Breast epithelium (tissue), 4 donors: ENCODE measurements at regions not wholly inside any gene's neighbourhood (a gene's known extent, or its start where the extent isn't known, plus 50 kb on each side); places are given as distances from the start of the nearest gene placed in this dataset.
"Not testable (repeated sequence)": the region's sequence is repeated elsewhere in the genome, so short reads cannot be mapped to it uniquely, and the experiment has no call there.

Experiments
- DNase-seq, 2 donors: peaks; one replicate each; pipeline ENCODE4 v3.0.0-alpha.2; 2019; ENCODE audit warnings: low spot score in 2 of 2
- H3K27ac ChIP-seq, 2 donors: fragments of 200-600 bp; sonication (generic) in 1 of 2; one replicate each; pipeline ENCODE4 v1.5.1; 2016 to 2019; ENCODE audit warnings: mild to moderate bottlenecking in 1 of 2
- H3K27me3 ChIP-seq, 2 donors: fragments of 200-600 bp; sonication (generic) in 1 of 2; one replicate each; pipeline versions ENCODE4 v1.5.1 to v1.6.0; 2017 to 2019; ENCODE audit warnings: control low read depth in 1 of 2, mild to moderate bottlenecking in 1 of 2
- H3K36me3 ChIP-seq: fragments of 200-600 bp; one replicate; pipeline ENCODE4 v1.5.1; 2019
- H3K4me1 ChIP-seq, 2 donors: fragments of 200-600 bp; sonication (generic); one replicate each; pipeline ENCODE4 v1.5.1; 2016 to 2019; ENCODE audit warnings: control low read depth in 1 of 2
- H3K4me3 ChIP-seq, 3 donors: fragments of 200-600 bp; sonication (generic); 1 replicate in 2 of 3; 2 replicates in 1 of 3; pipeline ENCODE4 v1.5.1; 2016 to 2019; ENCODE audit warnings: mild to moderate bottlenecking in 3 of 3, moderate library complexity in 2 of 3
- H3K9me3 ChIP-seq, 2 donors: fragments of 200-600 bp; sonication (generic) in 1 of 2; one replicate each; pipeline ENCODE4 v1.5.1; 2016 to 2019; ENCODE audit warnings: control low read depth in 1 of 2
- POLR2A ChIP-seq: fragments of 450-650 bp; IDR thresholded peaks from one replicate; pipeline ENCODE4 v1.6.1; 2016; ENCODE audit warnings: antibody characterized with exemption, mild to moderate bottlenecking, moderate library complexity
- POLR2AphosphoS5 ChIP-seq, 3 donors: sonication (generic); formaldehyde crosslinking; IDR thresholded peaks; one replicate each; pipeline ENCODE4 v1.6.1; 2017; ENCODE audit warnings: antibody characterized with exemption in 3 of 3
- intact Hi-C: fragments of 100-400 bp; cut with DNase I; formaldehyde crosslinking; loops from one replicate; pipeline ENCODE4 v1.15.1; 2023; ENCODE audit warnings: low total_unique reads
- TF ChIP-seq, protein P1 (sequence below), 3 donors: fragments of 450-650 bp; IDR thresholded peaks; one replicate each; pipeline ENCODE4 v1.5.1; 2016 to 2017; ENCODE audit warnings: antibody characterized with exemption in 3 of 3, mild to moderate bottlenecking in 3 of 3, moderate library complexity in 3 of 3

- no peaks in the 10 kb centered on the region for H3K27me3 ChIP-seq
- H3K4me3 ChIP-seq = no peak overlapping the region
- intact Hi-C loops = no loop called here
- DNase-seq = no peak
- TF ChIP-seq, protein P1, sequence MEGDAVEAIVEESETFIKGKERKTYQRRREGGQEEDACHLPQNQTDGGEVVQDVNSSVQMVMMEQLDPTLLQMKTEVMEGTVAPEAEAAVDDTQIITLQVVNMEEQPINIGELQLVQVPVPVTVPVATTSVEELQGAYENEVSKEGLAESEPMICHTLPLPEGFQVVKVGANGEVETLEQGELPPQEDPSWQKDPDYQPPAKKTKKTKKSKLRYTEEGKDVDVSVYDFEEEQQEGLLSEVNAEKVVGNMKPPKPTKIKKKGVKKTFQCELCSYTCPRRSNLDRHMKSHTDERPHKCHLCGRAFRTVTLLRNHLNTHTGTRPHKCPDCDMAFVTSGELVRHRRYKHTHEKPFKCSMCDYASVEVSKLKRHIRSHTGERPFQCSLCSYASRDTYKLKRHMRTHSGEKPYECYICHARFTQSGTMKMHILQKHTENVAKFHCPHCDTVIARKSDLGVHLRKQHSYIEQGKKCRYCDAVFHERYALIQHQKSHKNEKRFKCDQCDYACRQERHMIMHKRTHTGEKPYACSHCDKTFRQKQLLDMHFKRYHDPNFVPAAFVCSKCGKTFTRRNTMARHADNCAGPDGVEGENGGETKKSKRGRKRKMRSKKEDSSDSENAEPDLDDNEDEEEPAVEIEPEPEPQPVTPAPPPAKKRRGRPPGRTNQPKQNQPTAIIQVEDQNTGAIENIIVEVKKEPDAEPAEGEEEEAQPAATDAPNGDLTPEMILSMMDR (IDR thresholded peaks at IDR 0.05) = no peak
- TF ChIP-seq POLR2AphosphoS5 (IDR thresholded peaks at IDR 0.05) = no peak
- no peak for TF ChIP-seq POLR2A
- peaks cover under 1 to 9% of the 10 kb centered on the region in 2 donors for H3K9me3 ChIP-seq
- H3K4me1 ChIP-seq = no peaks in the 10 kb centered on the region
- H3K36me3 ChIP-seq = no peaks in the 10 kb centered on the region
- no peak overlapping the region for H3K27ac ChIP-seq
Observed at GRCh38 chr10:65284495-65285041, 1641.3 kb upstream of the LRRTM3 start.

- H3K4me1 ChIP-seq, intact Hi-C loops, H3K9me3 ChIP-seq, H3K4me3 ChIP-seq, H3K27ac ChIP-seq, H3K36me3 ChIP-seq, H3K27me3 ChIP-seq, DNase-seq: not testable (repeated sequence)
Observed at GRCh38 chr10:65285726-65286125, 1640.1 kb upstream of the LRRTM3 start.

GRCh38 chr10:65291286-65291685, 1634.5 kb upstream of the LRRTM3 start:
- DNase-seq = no peak
- TF ChIP-seq, protein P1 (IDR thresholded peaks at IDR 0.05) = no peak
- TF ChIP-seq POLR2A = no peak
- TF ChIP-seq POLR2AphosphoS5 (IDR thresholded peaks at IDR 0.05) = no peak
- no peak overlapping the region for H3K4me3 ChIP-seq
- H3K27me3 ChIP-seq = no peaks in the 10 kb centered on the region
- no peaks in the 10 kb centered on the region for H3K36me3 ChIP-seq
- intact Hi-C loops = no loop called here
- no peaks in the 10 kb centered on the region for H3K9me3 ChIP-seq
- no peak overlapping the region for H3K27ac ChIP-seq
- no peaks in the 10 kb centered on the region for H3K4me1 ChIP-seq

- H3K9me3 ChIP-seq = no peaks in the 10 kb centered on the region
- no peaks in the 10 kb centered on the region for H3K36me3 ChIP-seq
- H3K4me3 ChIP-seq = no peak overlapping the region
- no peak for DNase-seq
- H3K27ac ChIP-seq = no peak overlapping the region
- intact Hi-C loops = no loop called here
- no peaks in the 10 kb centered on the region for H3K27me3 ChIP-seq
- TF ChIP-seq, protein P1 (IDR thresholded peaks at IDR 0.05) = no peak
- no peak for TF ChIP-seq POLR2A
- no peaks in the 10 kb centered on the region for H3K4me1 ChIP-seq
Observed at GRCh38 chr10:65292551-65292950, 1633.3 kb upstream of the LRRTM3 start.

DNA sequence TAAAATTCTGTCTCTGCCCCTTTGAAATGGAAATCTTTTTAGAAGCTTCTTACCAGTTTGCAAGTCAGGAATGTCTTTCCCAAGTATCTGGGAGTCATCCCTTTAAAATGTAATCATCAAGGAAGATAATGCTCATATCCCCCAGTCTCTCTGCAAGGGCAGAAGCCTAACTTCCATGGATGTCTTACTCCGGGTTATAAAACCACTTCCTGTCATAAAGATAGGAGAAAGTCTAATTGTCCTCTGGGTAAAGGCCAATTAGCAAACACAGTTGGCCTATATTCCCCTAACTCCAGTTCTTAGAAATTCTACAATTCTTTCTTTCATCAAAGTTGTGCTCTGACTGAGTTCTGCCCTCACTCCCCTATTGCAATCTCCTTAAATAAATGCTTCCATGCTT, 1631.5 kb upstream of the LRRTM3 start:
- H3K9me3 ChIP-seq = no peaks in the 10 kb centered on the region
- no peak for DNase-seq
- TF ChIP-seq POLR2A (no peak), POLR2AphosphoS5 (IDR thresholded peaks at IDR 0.05) (no peak)
- TF ChIP-seq, protein P1 (IDR thresholded peaks at IDR 0.05) = no peak
- no peaks in the 10 kb centered on the region for H3K27me3 ChIP-seq
- H3K36me3 ChIP-seq = no peaks in the 10 kb centered on the region
- H3K27ac ChIP-seq = no peak overlapping the region
- no peak overlapping the region for H3K4me3 ChIP-seq
- no peaks in the 10 kb centered on the region for H3K4me1 ChIP-seq
- intact Hi-C loops = no loop called here

DNA sequence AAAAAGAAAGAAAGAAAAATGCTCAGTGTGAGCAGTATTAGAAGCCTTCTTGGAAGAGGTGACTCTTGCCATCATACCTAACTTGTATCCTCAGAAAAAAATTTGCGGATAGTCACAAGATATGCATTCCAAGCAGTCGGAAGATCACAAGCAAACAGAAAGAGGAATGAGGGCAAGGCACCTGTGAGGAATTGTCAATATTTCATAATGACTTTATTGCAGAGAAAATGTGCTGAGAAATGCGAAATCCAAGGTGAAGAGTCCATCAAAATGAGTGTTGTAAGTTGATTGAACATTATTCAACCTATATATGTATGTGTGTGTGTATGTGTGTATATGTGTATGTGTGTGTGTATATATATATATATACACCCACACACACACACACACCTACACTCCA, 1624.7 kb upstream of the LRRTM3 start:
- Histone ChIP-seq H3K36me3 (no peaks in the 10 kb centered on the region), H3K27ac (no peak overlapping the region), H3K9me3 (no peaks in the 10 kb centered on the region), H3K4me1 (no peaks in the 10 kb centered on the region), H3K4me3 (no peak overlapping the region), H3K27me3 (no peaks in the 10 kb centered on the region)
- DNase-seq = no peak
- no peak for TF ChIP-seq POLR2AphosphoS5 (IDR thresholded peaks at IDR 0.05)
- TF ChIP-seq POLR2A = no peak
- TF ChIP-seq, protein P1 (IDR thresholded peaks at IDR 0.05) = no peak
- intact Hi-C loops = no loop called here
